ENCODE measurements at regions not wholly inside any gene's neighbourhood (a gene's known extent, or its start where the extent isn't known, plus 50 kb on each side); places are given as distances from the start of the nearest gene placed in this dataset.

DNA sequence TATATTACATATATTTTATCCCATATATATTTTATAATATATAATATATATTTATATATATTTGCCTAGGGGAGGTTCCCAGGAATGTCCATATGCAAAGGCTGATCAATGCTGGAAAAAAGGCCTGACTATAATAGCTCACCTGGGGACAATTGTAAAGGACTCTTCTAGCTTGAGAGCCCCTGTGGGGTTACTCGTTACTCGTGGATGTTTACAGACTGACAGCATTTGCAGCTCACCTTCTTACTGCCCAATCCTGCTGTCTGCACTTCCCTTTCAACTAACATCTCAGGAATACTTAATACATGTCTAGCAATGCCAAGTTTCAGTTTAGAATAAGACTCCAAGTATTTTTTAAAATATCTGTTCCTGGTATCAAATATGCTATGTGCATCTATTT is 1365.4 kb upstream of the RAG2 start:
- no peak for ATAC-seq
- DNase-seq, result no peak
- intact Hi-C loops (cut with DNase I), result no loop called here
- Histone ChIP-seq H3K9me3 (ENCODE audit: control insufficient read depth, low read length) (no peaks in the 10 kb centered on the region), H3K27ac (ENCODE audit: low read length) (no peak overlapping the region), H3K4me3 (ENCODE audit: low read length) (no peak overlapping the region), H3K27me3 (ENCODE audit: control insufficient read depth, insufficient read depth) (no peaks in the 10 kb centered on the region), H3K4me1 (ENCODE audit: control insufficient read depth, insufficient read depth, low read length) (no peaks in the 10 kb centered on the region)
- 55% methylated on average over 2 of the region's 2 CpGs for WGBS

DNA sequence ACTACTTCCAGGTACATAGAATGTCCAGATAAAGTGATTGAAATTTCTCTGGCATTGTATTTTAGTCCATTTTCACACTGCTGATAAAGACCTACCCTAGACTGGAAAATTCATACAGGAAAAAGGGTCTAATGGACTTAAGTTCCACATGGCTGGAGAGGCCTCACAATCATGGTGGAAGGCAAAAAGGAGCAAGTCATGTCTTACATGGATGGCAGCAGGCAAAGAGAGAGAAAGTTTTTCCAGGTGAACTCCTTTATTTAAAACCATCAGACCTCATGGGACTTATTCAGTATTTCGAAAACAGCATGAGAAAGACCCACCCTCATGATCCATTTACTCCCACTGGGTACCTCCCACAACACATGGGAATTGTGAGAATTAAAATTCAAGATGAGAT is 1359.7 kb upstream of the RAG2 start:
- 71% methylated on average over 1 of the region's 1 CpG for WGBS
- DNase-seq, result no peak
- Histone ChIP-seq H3K27me3 (ENCODE audit: control insufficient read depth, insufficient read depth) (no peaks in the 10 kb centered on the region), H3K9me3 (ENCODE audit: control insufficient read depth, low read length) (no peaks in the 10 kb centered on the region), H3K27ac (ENCODE audit: low read length) (no peak overlapping the region), H3K4me3 (ENCODE audit: low read length) (no peak overlapping the region), H3K4me1 (ENCODE audit: control insufficient read depth, insufficient read depth, low read length) (no peaks in the 10 kb centered on the region)
- intact Hi-C loops (cut with DNase I), result no loop called here
- ATAC-seq, result no peak

DNA sequence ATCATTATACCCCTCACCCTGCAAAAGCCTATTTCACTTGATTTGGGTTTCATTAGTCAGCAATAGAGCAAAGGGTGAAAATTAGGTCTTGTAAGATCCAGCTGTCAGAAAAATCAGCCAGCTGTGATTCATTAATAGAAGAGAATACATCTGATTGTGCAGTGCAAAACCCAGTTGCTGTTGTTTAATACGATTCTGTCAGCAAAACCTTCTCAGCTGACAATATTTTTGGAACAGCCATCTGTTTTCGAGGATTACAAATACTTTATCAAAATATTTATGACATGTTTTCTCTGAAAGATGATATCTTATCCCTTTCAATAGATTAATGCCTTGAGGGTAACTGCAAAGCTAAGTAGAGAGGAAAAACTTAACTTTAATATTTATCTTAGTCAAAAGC is 1354.0 kb upstream of the RAG2 start:
- H3K27ac ChIP-seq (ENCODE audit: low read length), result no peak overlapping the region
- H3K9me3 ChIP-seq (ENCODE audit: control insufficient read depth, low read length), result no peaks in the 10 kb centered on the region
- 41% methylated on average over 2 of the region's 2 CpGs for WGBS
- intact Hi-C loops (cut with DNase I), result no loop called here
- H3K4me1 ChIP-seq (ENCODE audit: control insufficient read depth, insufficient read depth, low read length), result no peaks in the 10 kb centered on the region
- no peak for ATAC-seq
- H3K4me3 ChIP-seq (ENCODE audit: low read length), result no peak overlapping the region
- no peaks in the 10 kb centered on the region for H3K27me3 ChIP-seq (ENCODE audit: control insufficient read depth, insufficient read depth)
- no peak for DNase-seq

DNA sequence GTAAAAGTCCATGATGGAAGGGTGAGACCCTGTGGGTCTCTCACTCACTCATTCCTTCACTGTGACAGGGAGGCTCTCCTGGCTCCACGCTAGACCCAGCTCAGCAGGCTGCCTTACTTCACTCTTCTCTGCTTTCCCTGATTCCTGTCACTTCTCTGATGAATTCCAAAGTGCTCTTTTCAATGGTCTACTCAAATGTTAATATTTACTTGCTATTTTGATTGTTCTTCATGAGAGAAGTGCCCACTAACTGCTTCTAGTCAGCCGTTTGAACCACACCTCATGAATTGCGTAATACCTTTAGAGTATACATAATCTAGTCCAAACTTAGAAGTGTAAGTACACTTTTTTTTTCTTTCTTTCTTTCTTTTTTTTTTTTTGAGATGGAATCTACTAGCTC is 1350.2 kb upstream of the RAG2 start:
- intact Hi-C loops (cut with DNase I), result loop anchor here in 1 of 4 donors (10.0 kb wide), 1 partner anchor 1427 kb away; no protein-coding TSS in a partner anchor
- 78% methylated on average over 3 of the region's 3 CpGs for WGBS
- H3K4me1 ChIP-seq (ENCODE audit: control insufficient read depth, insufficient read depth, low read length), result no peaks in the 10 kb centered on the region

DNA sequence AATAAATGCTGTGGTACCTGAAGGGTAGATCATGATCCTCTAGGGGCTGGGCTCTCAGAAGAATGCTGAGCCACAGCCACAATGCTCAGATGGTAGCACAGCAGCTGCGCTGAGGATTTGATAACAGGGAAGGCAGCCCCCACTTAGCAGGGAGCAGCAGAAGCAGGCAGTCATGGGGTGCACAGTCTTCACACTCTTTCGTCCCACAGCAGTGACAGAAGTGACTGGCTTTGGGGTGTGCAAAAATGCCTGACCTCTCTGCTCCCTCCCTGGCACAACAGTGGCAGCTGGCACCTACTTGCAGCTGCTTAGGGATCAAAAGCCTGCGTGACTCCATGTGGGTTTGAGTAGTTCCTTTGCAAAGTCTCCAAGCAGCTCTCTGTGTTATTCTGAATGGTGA is 1349.8 kb upstream of the RAG2 start:
- intact Hi-C loops (cut with DNase I), result loop anchor here in 1 of 4 donors (10.0 kb wide), 1 partner anchor 1427 kb away; no protein-coding TSS in a partner anchor
- H3K27me3 ChIP-seq (ENCODE audit: control insufficient read depth, insufficient read depth), result no peaks in the 10 kb centered on the region
- 78% methylated on average over 3 of the region's 3 CpGs for WGBS
- no peaks in the 10 kb centered on the region for H3K9me3 ChIP-seq (ENCODE audit: control insufficient read depth, low read length)
- no peaks in the 10 kb centered on the region for H3K4me1 ChIP-seq (ENCODE audit: control insufficient read depth, insufficient read depth, low read length)
- ATAC-seq (no peak), DNase-seq (no peak)
- no peak overlapping the region for H3K27ac ChIP-seq (ENCODE audit: low read length)
- no peak overlapping the region for H3K4me3 ChIP-seq (ENCODE audit: low read length)

More for the DNA sequence above, 1350.2 kb upstream of the RAG2 start:
- Histone ChIP-seq H3K27me3 (ENCODE audit: control insufficient read depth, insufficient read depth) (no peaks in the 10 kb centered on the region), H3K9me3 (ENCODE audit: control insufficient read depth, low read length) (no peaks in the 10 kb centered on the region), H3K4me3 (ENCODE audit: low read length) (no peak overlapping the region), H3K27ac (ENCODE audit: low read length) (no peak overlapping the region)
- DNase-seq (no peak), ATAC-seq (no peak)

DNA sequence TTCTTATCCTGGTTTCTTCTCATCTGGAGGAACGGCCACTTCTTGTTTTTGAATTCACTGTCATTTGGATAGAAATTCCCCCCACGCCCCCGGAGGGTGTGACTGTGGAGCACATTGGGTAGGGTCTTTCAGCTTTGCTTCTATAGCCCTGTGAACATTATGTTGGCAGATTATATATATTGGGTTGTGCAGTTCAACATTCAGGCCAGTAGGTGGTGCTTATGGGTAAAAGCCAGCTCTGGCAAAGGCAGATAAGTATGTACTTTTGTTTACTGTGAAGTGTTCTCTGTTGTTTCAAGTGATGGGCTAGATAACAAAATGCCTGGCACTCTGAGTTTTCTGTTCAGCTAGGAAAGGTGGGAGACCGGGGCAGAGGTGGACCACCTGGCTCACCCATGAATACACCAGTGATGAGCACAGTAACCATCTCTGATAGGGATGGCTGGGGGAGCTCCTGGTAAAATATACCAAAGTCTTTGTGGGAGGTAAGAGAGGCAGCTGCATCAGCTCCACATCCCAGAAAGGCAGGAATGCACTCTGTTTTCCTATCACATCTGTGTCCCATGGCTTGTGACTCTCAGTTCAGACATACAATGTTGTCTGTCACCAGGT is 1348.2 kb upstream of the RAG2 start:
- intact Hi-C loops (cut with DNase I), result loop anchor here in 1 of 4 donors (10.0 kb wide), 1 partner anchor 1429 kb away; no protein-coding TSS in a partner anchor
- 55% methylated on average over 4 of the region's 4 CpGs for WGBS
- Histone ChIP-seq H3K4me1 (ENCODE audit: control insufficient read depth, insufficient read depth, low read length) (no peaks in the 10 kb centered on the region), H3K4me3 (ENCODE audit: low read length) (no peak overlapping the region), H3K27ac (ENCODE audit: low read length) (no peak overlapping the region), H3K9me3 (ENCODE audit: control insufficient read depth, low read length) (no peaks in the 10 kb centered on the region), H3K27me3 (ENCODE audit: control insufficient read depth, insufficient read depth) (no peaks in the 10 kb centered on the region)
- ATAC-seq (no peak), DNase-seq (no peak)

DNA sequence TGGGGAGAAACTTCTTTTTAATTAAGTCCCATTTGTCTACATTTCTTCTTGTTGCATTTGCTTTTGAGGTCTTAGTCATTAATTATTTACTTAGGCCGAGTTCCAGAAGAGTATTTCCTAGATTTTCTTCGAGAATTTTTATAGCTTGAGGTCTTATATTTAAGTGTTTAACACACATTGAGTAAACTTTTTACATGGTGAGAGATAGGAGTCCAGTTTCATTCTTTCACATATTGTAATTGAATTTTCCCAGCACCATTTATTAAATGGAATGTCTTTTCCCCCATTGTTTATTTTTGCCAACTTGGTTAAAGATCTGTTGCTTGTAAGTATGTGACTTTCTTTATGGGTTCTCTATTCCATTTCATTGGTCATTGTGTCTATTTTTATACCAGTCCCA is 1344.0 kb upstream of the RAG2 start:
- Histone ChIP-seq H3K4me3 (ENCODE audit: low read length) (no peak overlapping the region), H3K27ac (ENCODE audit: low read length) (no peak overlapping the region), H3K27me3 (ENCODE audit: control insufficient read depth, insufficient read depth) (no peaks in the 10 kb centered on the region), H3K4me1 (ENCODE audit: control insufficient read depth, insufficient read depth, low read length) (no peaks in the 10 kb centered on the region), H3K9me3 (ENCODE audit: control insufficient read depth, low read length) (no peaks in the 10 kb centered on the region)
- 67% methylated on average over 2 of the region's 2 CpGs for WGBS
- ATAC-seq, result no peak
- intact Hi-C loops (cut with DNase I), result loop anchor here in 1 of 4 donors (10.0 kb wide), 1 partner anchor 1433 kb away; no protein-coding TSS in a partner anchor
- DNase-seq, result no peak

DNA sequence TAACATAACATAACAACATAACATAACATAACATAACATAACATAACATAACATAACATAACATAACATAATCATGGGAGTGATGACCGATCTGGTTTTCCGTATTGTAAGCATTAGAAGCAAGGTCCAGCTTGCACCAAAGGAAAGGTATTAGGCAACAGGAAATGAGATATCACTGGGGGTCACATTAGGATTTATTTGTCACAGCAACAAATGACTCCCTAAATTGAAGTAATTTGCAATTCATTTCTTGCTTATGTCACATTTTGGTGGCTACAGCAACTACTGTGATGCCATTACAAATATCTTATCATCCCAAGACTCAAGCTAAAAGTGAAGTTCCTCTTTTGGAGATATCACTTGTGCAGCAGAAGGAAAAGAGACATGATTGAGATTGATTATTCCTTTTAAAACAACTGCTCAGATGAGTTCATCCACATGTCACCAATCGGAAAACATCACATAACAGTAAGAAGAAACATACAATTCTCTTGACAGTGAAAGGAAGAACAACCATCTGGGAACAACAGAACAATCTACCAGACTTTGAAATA is 1331.1 kb upstream of the RAG2 start:
- WGBS, result 87% methylated on average over 3 of the region's 3 CpGs
- Histone ChIP-seq H3K27ac (ENCODE audit: low read length) (no peak overlapping the region), H3K9me3 (ENCODE audit: control insufficient read depth, low read length) (no peaks in the 10 kb centered on the region), H3K27me3 (ENCODE audit: control insufficient read depth, insufficient read depth) (no peaks in the 10 kb centered on the region), H3K4me3 (ENCODE audit: low read length) (no peak overlapping the region), H3K4me1 (ENCODE audit: control insufficient read depth, insufficient read depth, low read length) (no peaks in the 10 kb centered on the region)
- ATAC-seq (no peak), DNase-seq (no peak)
- intact Hi-C loops (cut with DNase I), result no loop called here

DNA sequence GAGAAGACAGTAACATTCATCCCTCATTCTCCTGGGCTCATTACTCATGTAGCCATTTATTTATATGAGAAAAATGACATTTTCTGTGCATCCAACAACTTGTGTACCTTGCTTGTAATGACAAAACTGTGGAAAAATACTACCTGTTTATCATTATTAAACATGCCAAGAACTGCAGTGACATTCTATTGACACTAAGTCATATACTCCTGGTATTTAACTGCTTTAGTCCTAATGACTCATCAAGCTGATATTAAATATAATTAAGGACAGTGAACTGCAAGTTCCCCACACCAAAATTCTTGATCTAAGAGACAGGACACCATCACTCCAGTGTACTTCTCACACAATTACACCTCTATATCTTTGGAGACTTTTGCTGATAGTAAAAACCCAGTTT is 1328.7 kb upstream of the RAG2 start:
- H3K27ac ChIP-seq (ENCODE audit: low read length), result no peak overlapping the region
- no peak for DNase-seq
- no peaks in the 10 kb centered on the region for H3K4me1 ChIP-seq (ENCODE audit: control insufficient read depth, insufficient read depth, low read length)
- ATAC-seq, result no peak
- H3K9me3 ChIP-seq (ENCODE audit: control insufficient read depth, low read length), result no peaks in the 10 kb centered on the region
- no peaks in the 10 kb centered on the region for H3K27me3 ChIP-seq (ENCODE audit: control insufficient read depth, insufficient read depth)
- intact Hi-C loops (cut with DNase I), result no loop called here
- no peak overlapping the region for H3K4me3 ChIP-seq (ENCODE audit: low read length)

DNA sequence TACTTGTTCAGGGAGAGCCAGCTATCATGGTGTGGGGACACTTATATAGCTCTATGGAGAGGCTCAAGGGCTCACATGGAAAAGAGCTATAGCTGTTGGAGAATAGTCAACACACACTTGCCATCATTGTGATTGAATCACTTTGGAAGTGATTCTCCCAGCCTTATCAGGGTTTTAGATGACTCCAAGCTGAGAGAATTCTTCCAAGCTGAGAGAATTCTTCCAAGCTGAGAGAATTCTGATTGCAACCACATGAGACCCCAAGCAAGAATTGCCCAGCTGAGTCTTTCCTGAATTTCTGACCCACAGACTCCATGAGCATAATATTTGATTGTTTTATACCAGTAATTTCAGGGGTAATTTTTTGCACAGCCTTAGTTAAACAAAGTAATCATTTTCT is 1318.3 kb upstream of the RAG2 start:
- ATAC-seq (no peak), DNase-seq (no peak)
- H3K4me1 ChIP-seq (ENCODE audit: control insufficient read depth, insufficient read depth, low read length), result no peaks in the 10 kb centered on the region
- no peaks in the 10 kb centered on the region for H3K9me3 ChIP-seq (ENCODE audit: control insufficient read depth, low read length)
- intact Hi-C loops (cut with DNase I), result no loop called here
- no peak overlapping the region for H3K27ac ChIP-seq (ENCODE audit: low read length)
- no peak overlapping the region for H3K4me3 ChIP-seq (ENCODE audit: low read length)
- H3K27me3 ChIP-seq (ENCODE audit: control insufficient read depth, insufficient read depth), result no peaks in the 10 kb centered on the region

DNA sequence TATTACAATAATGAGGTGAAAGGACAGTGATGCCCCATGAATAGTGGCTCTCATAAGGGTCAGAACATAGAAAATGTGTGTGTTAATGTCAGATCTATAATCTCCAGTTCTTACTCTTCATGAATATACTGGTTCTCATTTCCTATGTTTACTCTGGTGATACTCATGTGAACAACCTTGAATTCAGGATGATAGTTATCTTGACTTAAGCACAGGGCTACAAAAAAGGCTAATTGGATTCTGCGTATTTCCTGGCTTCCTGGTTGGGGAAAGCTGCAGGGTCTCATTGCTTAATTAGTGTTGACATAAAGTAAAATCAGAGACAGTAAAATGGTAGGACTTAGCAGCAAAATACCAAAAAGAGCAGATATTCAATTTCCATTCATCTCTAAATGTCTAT is 1316.8 kb upstream of the RAG2 start:
- Histone ChIP-seq H3K27ac (ENCODE audit: low read length) (no peak overlapping the region), H3K4me3 (ENCODE audit: low read length) (no peak overlapping the region), H3K27me3 (ENCODE audit: control insufficient read depth, insufficient read depth) (no peaks in the 10 kb centered on the region), H3K9me3 (ENCODE audit: control insufficient read depth, low read length) (no peaks in the 10 kb centered on the region), H3K4me1 (ENCODE audit: control insufficient read depth, insufficient read depth, low read length) (no peaks in the 10 kb centered on the region)
- 82% methylated on average over 1 of the region's 1 CpG for WGBS
- intact Hi-C loops (cut with DNase I), result no loop called here
- ATAC-seq (no peak), DNase-seq (no peak)

DNA sequence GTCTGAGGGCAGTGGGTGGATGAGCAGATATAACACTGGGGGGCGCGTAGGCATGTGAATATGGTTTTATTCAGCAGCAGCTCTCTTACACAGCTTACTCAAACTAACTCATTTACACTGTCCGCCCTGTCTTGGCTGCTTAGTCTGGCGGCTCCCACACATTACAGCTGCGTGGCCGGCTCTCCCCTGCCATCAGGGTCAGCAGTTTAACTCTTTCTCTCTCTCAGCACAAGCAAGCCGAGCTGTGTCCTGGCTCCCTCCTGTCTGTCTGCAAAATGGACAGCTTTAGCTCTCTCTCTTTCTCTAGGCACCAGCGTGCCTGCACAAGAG is 1310.1 kb upstream of the RAG2 start:
- peak in 1 of 3 donors; percentile 48 for DNase-seq
- Histone ChIP-seq H3K9me3 (ENCODE audit: control insufficient read depth, low read length) (no peaks in the 10 kb centered on the region), H3K27me3 (ENCODE audit: control insufficient read depth, insufficient read depth) (no peaks in the 10 kb centered on the region), H3K27ac (ENCODE audit: low read length) (no peak overlapping the region), H3K4me3 (ENCODE audit: low read length) (no peak overlapping the region), H3K4me1 (ENCODE audit: control insufficient read depth, insufficient read depth, low read length) (no peaks in the 10 kb centered on the region)
- 64% methylated on average over 8 of the region's 8 CpGs for WGBS
- ATAC-seq, result no peak
- intact Hi-C loops (cut with DNase I), result no loop called here
